GM18867 (cell line): ENCODE measurements at regions not wholly inside any gene's neighbourhood (a gene's known extent, or its start where the extent isn't known, plus 50 kb on each side); places are given as distances from the start of the nearest gene placed in this dataset.

Source experiments
- ATAC-seq: cut with Tn5 transposase; IDR thresholded peaks from one replicate; pipeline ENCODE4 v1.9.1; 2021; ENCODE audit warnings: mild to moderate bottlenecking, moderate library complexity; ENCODE audit not compliant: unreplicated experiment

- no peak for ATAC-seq
These were observed 588.0 kb upstream of the CCDC54 start for GRCh38 chr3:106789276-106789675.

- ATAC-seq, result no peak
These were observed 584.5 kb upstream of the CCDC54 start for GRCh38 chr3:106792716-106793115.

GRCh38 chr3:106794442-106794841 lies 582.8 kb upstream of the CCDC54 start:
- no peak for ATAC-seq

GRCh38 chr3:106795553-106795952 lies 581.7 kb upstream of the CCDC54 start:
- ATAC-seq, result no peak

GRCh38 chr3:106797461-106797860 lies 579.8 kb upstream of the CCDC54 start:
- no peak for ATAC-seq

- no peak for ATAC-seq
These were observed 571.6 kb upstream of the CCDC54 start for GRCh38 chr3:106805625-106806024.

GRCh38 chr3:106806964-106807363 lies 570.3 kb upstream of the CCDC54 start:
- ATAC-seq, result no peak

- no peak for ATAC-seq
These were observed 568.2 kb upstream of the CCDC54 start for GRCh38 chr3:106809041-106809440.

- ATAC-seq, result no peak
These were observed 567.5 kb upstream of the CCDC54 start for GRCh38 chr3:106809623-106810299.

GRCh38 chr3:106810300-106810875 lies 566.9 kb upstream of the CCDC54 start:
- no peak for ATAC-seq

GRCh38 chr3:106811376-106811775 lies 565.9 kb upstream of the CCDC54 start:
- no peak for ATAC-seq

GRCh38 chr3:106813742-106814141 lies 563.5 kb upstream of the CCDC54 start:
- ATAC-seq, result no peak

GRCh38 chr3:106814231-106814630 lies 563.0 kb upstream of the CCDC54 start:
- no peak for ATAC-seq

GRCh38 chr3:106816838-106817237 lies 560.4 kb upstream of the CCDC54 start:
- ATAC-seq, result no peak

GRCh38 chr3:106817706-106818105 lies 559.5 kb upstream of the CCDC54 start:
- no peak for ATAC-seq

- ATAC-seq, result no peak
These were observed 557.8 kb upstream of the CCDC54 start for GRCh38 chr3:106819440-106819839.

- no peak for ATAC-seq
These were observed 556.4 kb upstream of the CCDC54 start for GRCh38 chr3:106820726-106821362.

GRCh38 chr3:106821801-106822200 lies 555.4 kb upstream of the CCDC54 start:
- no peak for ATAC-seq

GRCh38 chr3:106822204-106822603 lies 555.0 kb upstream of the CCDC54 start:
- no peak for ATAC-seq

GRCh38 chr3:106823701-106824100 lies 553.5 kb upstream of the CCDC54 start:
- no peak for ATAC-seq

GRCh38 chr3:106824856-106825255 lies 552.4 kb upstream of the CCDC54 start:
- peak; percentile 82 for ATAC-seq

- no peak for ATAC-seq
These were observed 551.2 kb upstream of the CCDC54 start for GRCh38 chr3:106825962-106826605.
